AG09309 (cell line): ENCODE measurements at regions not wholly inside any gene's neighbourhood (a gene's known extent, or its start where the extent isn't known, plus 50 kb on each side); places are given as distances from the start of the nearest gene placed in this dataset.

Source experiments
- DNase-seq: peaks from one replicate; pipeline ENCODE4 v3.0.0-alpha.2; 2010; ENCODE audit warnings: low read depth
- H3K4me3 ChIP-seq: 2 replicates; pipeline ENCODE4 v1.5.1; 2011; ENCODE audit warnings: mild to moderate bottlenecking, low read depth, low read length, moderate library complexity; ENCODE audit not compliant: control insufficient read depth
- TF ChIP-seq, protein P1 (sequence below): IDR thresholded peaks from 2 replicates; pipeline ENCODE4 v1.5.1; 2011; ENCODE audit warnings: mild to moderate bottlenecking, low read depth, low read length, inconsistent platforms; ENCODE audit not compliant: insufficient read depth, control insufficient read depth; ENCODE audit errors: missing control alignments

DNA sequence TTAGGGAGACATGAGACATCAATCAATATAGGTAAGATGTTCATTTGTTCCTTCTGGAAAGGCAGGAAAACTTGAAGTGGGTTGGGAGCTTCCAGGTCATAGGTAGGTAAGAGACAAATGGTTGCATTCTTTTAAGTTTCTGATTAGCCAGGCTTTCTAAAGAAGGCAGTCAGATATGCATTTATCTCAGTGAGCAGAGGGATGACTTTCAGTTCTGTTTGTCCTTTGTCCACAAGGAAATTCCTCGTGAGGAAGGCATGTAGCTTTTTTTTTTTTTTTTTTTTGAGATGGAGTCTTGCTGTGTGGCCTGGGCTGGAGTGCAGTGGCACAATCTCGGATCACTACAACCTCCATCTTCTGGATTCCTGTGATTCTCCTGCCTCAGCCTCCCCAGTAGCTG is 155.3 kb upstream of the ABCA1 start:
- DNase-seq, result no peak
- TF ChIP-seq, protein P1, sequence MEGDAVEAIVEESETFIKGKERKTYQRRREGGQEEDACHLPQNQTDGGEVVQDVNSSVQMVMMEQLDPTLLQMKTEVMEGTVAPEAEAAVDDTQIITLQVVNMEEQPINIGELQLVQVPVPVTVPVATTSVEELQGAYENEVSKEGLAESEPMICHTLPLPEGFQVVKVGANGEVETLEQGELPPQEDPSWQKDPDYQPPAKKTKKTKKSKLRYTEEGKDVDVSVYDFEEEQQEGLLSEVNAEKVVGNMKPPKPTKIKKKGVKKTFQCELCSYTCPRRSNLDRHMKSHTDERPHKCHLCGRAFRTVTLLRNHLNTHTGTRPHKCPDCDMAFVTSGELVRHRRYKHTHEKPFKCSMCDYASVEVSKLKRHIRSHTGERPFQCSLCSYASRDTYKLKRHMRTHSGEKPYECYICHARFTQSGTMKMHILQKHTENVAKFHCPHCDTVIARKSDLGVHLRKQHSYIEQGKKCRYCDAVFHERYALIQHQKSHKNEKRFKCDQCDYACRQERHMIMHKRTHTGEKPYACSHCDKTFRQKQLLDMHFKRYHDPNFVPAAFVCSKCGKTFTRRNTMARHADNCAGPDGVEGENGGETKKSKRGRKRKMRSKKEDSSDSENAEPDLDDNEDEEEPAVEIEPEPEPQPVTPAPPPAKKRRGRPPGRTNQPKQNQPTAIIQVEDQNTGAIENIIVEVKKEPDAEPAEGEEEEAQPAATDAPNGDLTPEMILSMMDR, result no peak
- no peak overlapping the region for H3K4me3 ChIP-seq

DNA sequence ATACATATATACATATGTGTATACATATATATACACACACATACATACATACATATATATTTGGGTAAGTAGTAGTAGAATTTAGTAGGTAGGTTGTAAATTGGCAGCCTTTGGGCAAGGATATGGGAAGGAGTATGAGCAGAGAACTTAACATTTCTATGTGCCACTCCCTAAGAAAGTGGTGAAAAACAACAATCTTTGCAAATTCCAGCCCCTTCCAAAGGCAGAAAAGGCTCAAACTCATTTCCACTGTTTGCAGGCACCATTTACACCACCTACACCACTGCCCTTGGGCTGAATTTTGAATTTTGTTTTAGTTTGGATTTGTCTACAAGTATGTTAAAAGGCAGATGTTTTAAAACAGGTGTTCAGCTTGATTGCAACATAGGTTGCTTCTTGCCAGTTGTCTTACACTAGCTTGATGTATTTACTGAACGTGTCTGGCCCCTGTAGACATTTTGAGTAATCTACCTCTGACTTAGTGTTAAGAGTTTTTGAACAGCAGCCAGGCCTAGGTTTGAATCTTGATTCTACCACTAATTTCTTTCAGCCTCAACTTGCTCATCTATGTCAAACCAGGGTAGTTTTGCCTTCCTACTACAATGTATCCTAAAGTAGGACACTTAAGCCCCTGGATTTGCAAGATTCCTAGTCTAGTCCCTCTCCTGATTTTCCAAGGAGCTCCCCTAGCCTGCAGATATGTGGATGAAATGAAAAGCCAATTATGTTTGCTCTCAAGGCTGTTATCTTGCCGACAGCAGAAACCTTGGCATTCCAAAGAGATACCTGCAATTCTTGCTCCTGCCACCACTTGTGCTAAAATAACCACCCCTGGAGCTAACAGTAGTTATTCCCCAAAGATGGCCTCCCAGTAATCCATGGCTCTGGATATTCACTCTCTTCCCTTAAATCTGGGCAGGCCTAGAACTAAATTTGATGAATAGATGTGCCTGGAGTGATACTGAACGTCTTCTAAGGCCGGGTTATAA is 156.2 kb upstream of the SLC44A1 start:
- DNase-seq, result no peak
- TF ChIP-seq, protein P1, result no peak
- no peak overlapping the region for H3K4me3 ChIP-seq

DNA sequence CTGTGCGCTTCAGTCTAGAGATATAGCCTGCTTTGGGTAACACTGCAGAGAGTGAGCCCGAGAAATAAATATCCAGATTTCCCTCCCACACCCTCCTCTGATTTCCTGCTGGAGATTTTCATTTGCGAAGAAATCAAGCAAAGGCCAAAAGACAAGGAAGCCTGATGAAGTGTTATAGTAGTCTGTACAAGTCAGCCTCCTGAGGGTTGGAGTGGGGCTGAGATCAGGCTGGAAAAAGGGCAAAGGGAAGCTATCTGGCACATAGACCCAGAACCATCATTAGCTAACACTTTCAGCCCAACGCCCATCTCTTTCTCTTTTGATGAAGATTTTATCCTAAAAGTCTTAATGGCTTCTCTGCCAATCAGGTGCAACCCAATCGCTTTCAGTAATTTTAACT is 154.6 kb upstream of the SLC44A1 start:
- TF ChIP-seq, protein P1, result no peak
- DNase-seq, result no peak
- H3K4me3 ChIP-seq, result no peak overlapping the region

DNA sequence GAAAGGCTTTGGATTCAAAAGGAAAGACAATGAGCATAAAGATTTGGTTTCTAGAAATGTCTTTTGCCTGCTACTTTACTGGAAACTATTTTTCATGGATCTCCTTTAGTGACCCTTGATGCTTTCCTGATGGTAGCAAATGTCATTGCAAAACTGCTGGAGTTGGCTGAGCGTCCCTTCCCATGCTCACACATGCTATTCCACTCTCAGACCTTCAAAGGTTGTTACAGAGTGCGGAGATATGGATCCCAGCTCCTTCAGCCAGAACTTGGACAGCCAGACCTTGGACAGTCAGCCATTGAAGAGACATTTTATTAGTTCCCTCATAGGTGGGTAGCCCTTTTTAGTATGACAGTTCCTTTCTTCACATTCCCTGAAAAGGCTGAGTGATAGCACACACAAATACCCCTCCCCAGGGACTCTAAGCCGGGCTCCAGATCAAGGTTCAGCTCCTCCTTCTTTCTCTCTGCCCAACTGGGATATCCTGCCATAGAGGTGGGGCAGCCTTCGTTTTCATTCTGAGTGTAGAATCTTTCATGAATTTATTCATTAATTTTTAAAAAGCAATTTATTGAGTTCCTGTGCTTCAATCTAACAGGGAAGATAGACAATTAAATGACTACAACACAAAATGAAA is 153.3 kb upstream of the SLC44A1 start:
- DNase-seq, result no peak
- TF ChIP-seq, protein P1, result no peak
- no peak overlapping the region for H3K4me3 ChIP-seq

DNA sequence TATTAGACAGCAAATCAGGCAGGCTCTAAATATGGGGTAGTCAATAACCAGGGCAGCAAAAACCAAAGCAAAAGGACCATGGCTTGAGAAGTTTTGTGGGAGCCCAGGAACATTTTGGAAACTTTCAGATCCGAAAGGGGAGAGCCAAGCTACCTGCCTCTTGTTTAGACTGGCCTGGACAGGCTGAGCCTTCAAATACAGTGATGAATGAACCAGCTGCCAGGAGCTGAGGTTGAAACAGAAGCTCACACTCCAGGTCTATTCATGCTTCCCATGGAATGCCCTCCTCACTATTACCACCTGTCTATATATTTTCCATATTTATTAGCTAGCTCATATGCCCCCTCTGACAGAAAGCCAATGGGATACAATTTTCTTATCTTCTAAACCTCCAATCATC is 150.8 kb upstream of the SLC44A1 start:
- DNase-seq, result no peak
- TF ChIP-seq, protein P1, result no peak
- H3K4me3 ChIP-seq, result no peak overlapping the region

DNA sequence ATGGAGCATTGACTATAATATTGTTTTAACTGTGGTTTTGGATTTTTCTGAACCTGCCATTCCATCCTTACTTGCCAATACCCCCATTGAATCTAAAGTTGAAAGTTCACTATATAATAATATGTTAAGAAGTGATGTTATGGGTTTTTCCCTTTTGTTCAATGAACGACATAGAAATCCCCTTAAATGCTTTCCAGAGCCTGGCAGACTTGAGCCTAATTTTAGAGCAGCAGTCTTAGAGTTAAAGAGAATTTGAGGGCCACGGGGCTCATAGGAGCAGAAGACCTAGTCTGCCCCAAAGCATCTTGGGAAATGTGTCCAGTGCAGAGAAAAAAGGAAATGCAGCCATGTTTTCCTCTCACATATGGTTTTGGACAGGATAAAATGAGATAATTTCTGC is 146.1 kb upstream of the SLC44A1 start:
- DNase-seq, result no peak
- TF ChIP-seq, protein P1, result no peak
- no peak overlapping the region for H3K4me3 ChIP-seq
